Psoas muscle (tissue), 7 donors: ENCODE measurements at regions not wholly inside any gene's neighbourhood (a gene's known extent, or its start where the extent isn't known, plus 50 kb on each side); places are given as distances from the start of the nearest gene placed in this dataset.

Experiments
- ATAC-seq, 4 donors: fragments of 200-7000 bp; cut with Tn5 transposase; one replicate each; pipeline ENCODE4 v1.9.1; 2020; ENCODE audit warnings: moderate library complexity in 3 of 4, mild to moderate bottlenecking in 2 of 4
- DNase-seq, 2 donors: peaks; one replicate each; pipeline ENCODE4 v3.0.0-alpha.2; 2020
- H3K27ac ChIP-seq: fragments of 200-600 bp; one replicate; pipeline ENCODE4 v1.8.0; 2022
- H3K27me3 ChIP-seq, 3 donors: fragments of 200-600 bp in 1 of 3; one replicate each; pipeline versions ENCODE4 v1.6.1 to v1.8.0; 2013 to 2022; ENCODE audit warnings: low read length in 2 of 3, mild to moderate bottlenecking in 2 of 3, moderate library complexity in 1 of 3; ENCODE audit not compliant: insufficient read depth in 3 of 3
- H3K36me3 ChIP-seq, 2 donors: fragments of 200-600 bp in 1 of 2; one replicate each; pipeline versions ENCODE4 v1.6.1 to v1.8.0; 2013 to 2022; ENCODE audit warnings: low read depth in 1 of 2, mild to moderate bottlenecking in 1 of 2, moderate library complexity in 1 of 2; ENCODE audit not compliant: insufficient read depth in 1 of 2
- H3K4me1 ChIP-seq: fragments of 200-600 bp; one replicate; pipeline ENCODE4 v1.8.0; 2022
- H3K4me3 ChIP-seq: fragments of 200-600 bp; one replicate; pipeline ENCODE4 v1.8.0; 2022; ENCODE audit warnings: mild to moderate bottlenecking
- H3K9me3 ChIP-seq: fragments of 200-600 bp; one replicate; pipeline ENCODE4 v1.8.0; 2022
- CTCF ChIP-seq: fragments of 200-600 bp; IDR thresholded peaks from one replicate; pipeline ENCODE4 v1.8.0; 2022; ENCODE audit warnings: antibody characterized with exemption
- WGBS, 3 donors: extraction: QIAGEN DNeasy Blood & Tissue Kit; methylation state at CpG; one replicate each; pipeline versions ENCODE4 v1.1.6 to v1.1.7; 2013; 5-methylcytosine and 5-hydroxymethylcytosine counted together
- intact Hi-C, 2 donors: fragments of 100-400 bp; cut with DNase I; formaldehyde crosslinking; loops; one replicate each; pipeline versions ENCODE4 v1.11.0 to v1.14.2; 2022
- donor health status: healthy with polysubstance abuse.
- donor health status: DM: no; HTN: no; CAD: no; lungs with moderate emphysema.
- donor health status: Bipolar disorder and iron deficiency.
- donor health status: healthy.
- donor health status: DM: yes; HTN: yes; CAD: no.
- donor health status: DM: no; HTN: no; CAD: no.
- donor health status: DM: yes; HTN: yes; CAD: no.

GRCh38 chr3:59277816-59278215 lies 228.0 kb upstream of the CFAP20DC start:
- TF ChIP-seq CTCF: no peak
- DNase-seq: no peak
- 43 to 55% (median 44%) methylated on average over 1 of the region's 1 CpG for WGBS, 3 donors
- Histone ChIP-seq H3K9me3 (no peaks in the 10 kb centered on the region), H3K36me3 (no peaks in the 10 kb centered on the region), H3K27ac (no peak overlapping the region), H3K4me1 (no peaks in the 10 kb centered on the region), H3K4me3 (no peak overlapping the region), H3K27me3 (no peaks in the 10 kb centered on the region)
- intact Hi-C loops: no loop called here
- ATAC-seq: no peak

DNA sequence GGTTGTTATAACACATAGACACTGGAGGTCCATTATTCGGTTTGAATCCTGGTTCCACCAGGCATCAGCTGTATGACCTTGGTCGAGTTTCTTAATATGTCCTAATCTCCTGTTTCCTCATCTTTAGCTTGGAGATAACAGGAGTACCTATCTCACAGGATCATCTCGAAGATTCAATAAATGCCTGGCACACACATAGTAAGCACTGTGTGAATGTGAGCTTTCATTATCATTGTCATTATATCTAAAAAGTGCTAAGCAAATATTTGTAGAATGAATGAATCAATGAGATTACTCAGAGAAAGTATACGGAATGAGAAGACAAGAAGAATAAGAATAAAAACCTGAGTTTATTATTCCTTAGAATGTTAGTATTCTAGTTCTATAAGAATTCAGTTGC lies 227.4 kb upstream of the CFAP20DC start:
- no peak for TF ChIP-seq CTCF
- intact Hi-C loops: no loop called here
- H3K9me3 ChIP-seq: no peaks in the 10 kb centered on the region
- no peaks in the 10 kb centered on the region for H3K27me3 ChIP-seq
- 76 to 86% (median 78%) methylated on average over 4 of the region's 4 CpGs for WGBS, 3 donors
- ATAC-seq (no peak), DNase-seq (no peak)
- no peaks in the 10 kb centered on the region for H3K36me3 ChIP-seq
- H3K4me1 ChIP-seq: no peaks in the 10 kb centered on the region
- H3K27ac ChIP-seq: no peak overlapping the region
- H3K4me3 ChIP-seq: no peak overlapping the region

DNA sequence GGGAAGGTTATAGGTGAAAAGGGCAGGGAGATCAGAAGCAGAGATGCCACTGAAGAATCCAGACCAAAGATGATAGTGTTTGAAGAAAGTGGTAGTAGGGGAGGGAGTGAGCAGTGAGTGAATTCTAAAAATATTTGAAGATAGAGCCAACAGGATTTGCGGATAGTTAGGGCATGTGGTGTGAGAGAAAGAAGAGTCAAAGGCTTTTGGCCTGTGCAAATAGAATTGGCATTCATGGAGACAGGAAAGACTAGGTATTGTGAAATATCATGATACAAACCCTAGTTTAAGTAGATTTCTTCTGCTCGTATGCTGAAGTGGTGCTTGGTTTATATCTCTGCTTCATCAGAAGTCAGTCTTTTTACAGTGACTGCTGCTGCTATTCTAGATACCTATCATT lies 224.2 kb upstream of the CFAP20DC start:
- H3K27me3 ChIP-seq: no peaks in the 10 kb centered on the region
- intact Hi-C loops: no loop called here
- ATAC-seq: no peak
- H3K27ac ChIP-seq: no peak overlapping the region
- DNase-seq: no peak
- H3K36me3 ChIP-seq: no peaks in the 10 kb centered on the region
- H3K9me3 ChIP-seq: no peaks in the 10 kb centered on the region
- H3K4me3 ChIP-seq: no peak overlapping the region
- WGBS, 3 donors: 36 to 65% (median 45%) methylated on average over 2 of the region's 2 CpGs
- no peak for TF ChIP-seq CTCF
- no peaks in the 10 kb centered on the region for H3K4me1 ChIP-seq

GRCh38 chr3:59271971-59272370 lies 222.1 kb upstream of the CFAP20DC start:
- no peak for ATAC-seq
- 84 to 85% (median 85%) methylated on average over 2 of the region's 2 CpGs for WGBS, 3 donors
- no peak overlapping the region for H3K4me3 ChIP-seq
- intact Hi-C loops: no loop called here
- no peaks in the 10 kb centered on the region for H3K36me3 ChIP-seq
- H3K9me3 ChIP-seq: no peaks in the 10 kb centered on the region
- H3K4me1 ChIP-seq: no peaks in the 10 kb centered on the region
- DNase-seq: no peak
- no peak for TF ChIP-seq CTCF
- no peak overlapping the region for H3K27ac ChIP-seq
- H3K27me3 ChIP-seq: no peaks in the 10 kb centered on the region

- intact Hi-C loops: no loop called here
- no peaks in the 10 kb centered on the region for H3K36me3 ChIP-seq
- H3K27ac ChIP-seq: no peak overlapping the region
- WGBS, 3 donors: 92 to 96% (median 93%) methylated on average over 4 of the region's 4 CpGs
- DNase-seq (no peak), ATAC-seq (no peak)
- H3K4me3 ChIP-seq: no peak overlapping the region
- no peaks in the 10 kb centered on the region for H3K4me1 ChIP-seq
- TF ChIP-seq CTCF: no peak
- no peaks in the 10 kb centered on the region for H3K27me3 ChIP-seq
- H3K9me3 ChIP-seq: no peaks in the 10 kb centered on the region
Observed at GRCh38 chr3:59270921-59271320, 221.1 kb upstream of the CFAP20DC start.
